AML-193 (cell line): ENCODE measurements at regions not wholly inside any gene's neighbourhood (a gene's known extent, or its start where the extent isn't known, plus 50 kb on each side); places are given as distances from the start of the nearest gene placed in this dataset.

Experiments used
- DNase-seq, 2 experiments: peaks; one replicate each; lab custom pipeline; 2025; lab: John Stamatoyannopoulos, UW

GRCh38 chr18:67969458-67969857 lies 452.9 kb upstream of the DSEL start:
- DNase-seq: no peak

GRCh38 chr18:67966224-67966623 lies 449.7 kb upstream of the DSEL start:
- no peak for DNase-seq

- DNase-seq: no peak
These were observed 447.9 kb upstream of the DSEL start for GRCh38 chr18:67964462-67964861.

GRCh38 chr18:67961701-67962440 lies 445.4 kb upstream of the DSEL start:
- no peak for DNase-seq

GRCh38 chr18:67957684-67958083 lies 441.2 kb upstream of the DSEL start:
- DNase-seq: no peak

GRCh38 chr18:67954594-67954993 lies 438.1 kb upstream of the DSEL start:
- DNase-seq: no peak

GRCh38 chr18:67951137-67951536 lies 434.6 kb upstream of the DSEL start:
- no peak for DNase-seq

GRCh38 chr18:67938660-67939059 lies 422.1 kb upstream of the DSEL start:
- DNase-seq: no peak

- no peak for DNase-seq
These were observed 419.1 kb upstream of the DSEL start for GRCh38 chr18:67935638-67936037.

GRCh38 chr18:67933271-67933670 lies 416.8 kb upstream of the DSEL start:
- DNase-seq: no peak

- no peak for DNase-seq
These were observed 415.8 kb upstream of the DSEL start for GRCh38 chr18:67932271-67932670.

- no peak for DNase-seq
These were observed 410.7 kb upstream of the DSEL start for GRCh38 chr18:67926929-67927864.

GRCh38 chr18:67924656-67925055 lies 408.1 kb upstream of the DSEL start:
- no peak for DNase-seq

- no peak for DNase-seq
These were observed 402.8 kb upstream of the DSEL start for GRCh38 chr18:67919316-67919715.

GRCh38 chr18:67916097-67916496 lies 399.6 kb upstream of the DSEL start:
- no peak for DNase-seq

- DNase-seq: no peak
These were observed 396.5 kb upstream of the DSEL start for GRCh38 chr18:67913040-67913439.

GRCh38 chr18:67901573-67901972 lies 385.1 kb upstream of the DSEL start:
- no peak for DNase-seq

- DNase-seq: no peak
These were observed 379.9 kb upstream of the DSEL start for GRCh38 chr18:67896451-67896850.

- no peak for DNase-seq
These were observed 377.4 kb upstream of the DSEL start for GRCh38 chr18:67893916-67894315.

GRCh38 chr18:67876871-67877270 lies 360.4 kb upstream of the DSEL start:
- DNase-seq: no peak

- DNase-seq: no peak
These were observed 359.4 kb upstream of the DSEL start for GRCh38 chr18:67875944-67876343.

- no peak for DNase-seq
These were observed 358.5 kb upstream of the DSEL start for GRCh38 chr18:67875060-67875459.

- DNase-seq: no peak
These were observed 348.9 kb upstream of the DSEL start for GRCh38 chr18:67865400-67865799.
